Esophagus muscularis mucosa (tissue), 4 donors: ENCODE measurements at regions not wholly inside any gene's neighbourhood (a gene's known extent, or its start where the extent isn't known, plus 50 kb on each side); places are given as distances from the start of the nearest gene placed in this dataset.

Experiments used
- DNase-seq: peaks from one replicate; pipeline ENCODE4 v3.0.0-alpha.2; 2017; ENCODE audit errors: extremely low spot score
- H3K27ac ChIP-seq, 4 donors: fragments of 200-600 bp; sonication (generic); replicated peaks in 1 of 4; 1 replicate in 3 of 4; 2 replicates in 1 of 4; pipeline ENCODE4 v1.5.1; 2016 to 2019; ENCODE audit warnings: mild to moderate bottlenecking in 1 of 4
- H3K27me3 ChIP-seq, 4 donors: fragments of 200-600 bp; sonication (generic); one replicate each; pipeline versions ENCODE4 v1.5.1 to v1.6.0; 2016 to 2019
- H3K36me3 ChIP-seq, 4 donors: fragments of 200-600 bp; sonication (generic); one replicate each; pipeline ENCODE4 v1.5.1; 2016 to 2019
- H3K4me1 ChIP-seq, 4 donors: fragments of 200-600 bp; sonication (generic); one replicate each; pipeline ENCODE4 v1.5.1; 2016 to 2019
- H3K4me3 ChIP-seq, 4 donors: fragments of 200-600 bp; sonication (generic); 1 replicate in 2 of 4; 2 replicates in 2 of 4; pipeline ENCODE4 v1.5.1; 2016 to 2019; ENCODE audit warnings: mild to moderate bottlenecking in 4 of 4, moderate library complexity in 1 of 4
- H3K9me3 ChIP-seq, 4 donors: fragments of 200-600 bp; sonication (generic); 1 replicate in 3 of 4; 2 replicates in 1 of 4; pipeline ENCODE4 v1.5.1; 2016 to 2019
- EP300 ChIP-seq: sonication (generic); formaldehyde crosslinking; IDR thresholded peaks from one replicate; pipeline ENCODE4 v1.6.1; 2017; ENCODE audit warnings: antibody characterized with exemption
- POLR2A ChIP-seq: fragments of 450-650 bp; IDR thresholded peaks from one replicate; pipeline ENCODE4 v1.6.1; 2017; ENCODE audit warnings: antibody characterized with exemption, moderate library complexity, mild to moderate bottlenecking, low read depth
- POLR2AphosphoS5 ChIP-seq, 2 donors: sonication (generic); formaldehyde crosslinking; IDR thresholded peaks; one replicate each; pipeline ENCODE4 v1.6.1; 2017; ENCODE audit warnings: antibody characterized with exemption in 2 of 2
- WGBS: methylation state at CpG from one replicate; pipeline ENCODE4 v1.1.5; 2018; 5-methylcytosine and 5-hydroxymethylcytosine counted together
- intact Hi-C: fragments of 100-400 bp; cut with DNase I; formaldehyde crosslinking; loops from one replicate; pipeline ENCODE4 v1.15.1; 2023
- TF ChIP-seq, protein P1 (sequence below), 3 experiments: fragments of 200-600 bp in 2 of 3; fragments of 450-650 bp in 1 of 3; sonication (generic) in 2 of 3; IDR thresholded peaks; one replicate each; pipeline ENCODE4 v1.5.1; 2017 to 2019; ENCODE audit warnings: antibody characterized with exemption in 3 of 3, mild to moderate bottlenecking in 2 of 3, moderate library complexity in 1 of 3

DNA sequence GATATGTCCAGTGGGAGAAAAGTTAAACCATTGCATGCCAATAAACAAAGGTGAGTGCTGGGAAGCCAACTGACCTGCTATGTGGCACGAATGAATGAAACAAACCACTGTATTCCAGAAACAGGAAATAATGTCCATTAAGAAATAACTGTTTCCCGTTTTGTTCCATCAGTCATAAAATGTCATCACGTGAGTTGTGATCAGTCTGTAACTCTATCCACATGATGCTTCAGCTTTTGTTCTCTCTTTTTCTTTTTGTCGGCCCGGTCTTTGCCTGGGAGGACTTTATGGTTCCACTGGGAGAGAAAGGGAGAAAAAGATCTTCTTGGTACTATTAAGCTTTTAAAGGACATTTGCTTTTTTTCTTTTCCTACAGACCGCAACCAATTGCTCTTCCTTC is 179.9 kb downstream of the TGFB2 start:
- 70% methylated on average over 6 of the region's 6 CpGs for WGBS

DNA sequence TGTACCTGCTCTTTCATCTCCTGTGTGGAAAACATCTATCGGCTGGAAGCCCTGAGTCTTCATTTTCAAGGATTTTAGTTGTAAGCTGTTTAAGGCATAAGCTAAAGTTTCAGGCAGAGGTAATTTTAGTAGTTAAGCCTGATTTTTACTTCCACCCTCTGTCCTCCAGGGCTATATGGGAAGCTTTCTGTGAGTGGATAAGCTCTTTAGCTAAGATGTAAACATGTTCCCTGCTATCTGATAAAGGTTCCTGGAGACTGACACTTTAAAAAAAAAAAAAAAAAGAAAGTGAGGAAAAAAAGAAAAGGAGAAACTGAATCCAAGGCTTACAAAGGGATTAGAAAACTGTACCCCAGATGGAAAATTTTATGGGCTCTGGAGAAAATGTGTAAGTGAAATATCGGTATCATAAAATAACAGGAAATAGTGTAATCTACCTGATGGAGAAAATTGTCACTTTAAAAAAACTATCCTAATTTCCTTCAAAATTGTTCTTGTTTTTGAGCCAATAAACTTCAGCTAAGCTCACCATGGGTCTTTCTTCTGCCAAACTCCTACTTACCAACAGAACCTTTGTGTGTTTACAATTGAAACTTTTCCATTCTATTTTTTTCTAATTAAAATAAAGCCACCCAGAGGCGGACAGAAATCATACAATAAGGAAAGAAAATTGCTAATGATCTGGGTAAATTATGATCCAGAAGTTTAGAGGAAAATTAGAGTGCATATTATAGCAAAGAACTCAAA is 180.5 kb downstream of the TGFB2 start:
- WGBS = 85% methylated on average over 3 of the region's 3 CpGs
- Histone ChIP-seq H3K4me3 (no peak overlapping the region), H3K27me3 (no peaks in the 10 kb centered on the region), H3K36me3 (no peaks in the 10 kb centered on the region), H3K4me1 (no peaks in the 10 kb centered on the region), H3K9me3 (no peaks in the 10 kb centered on the region), H3K27ac (no peak overlapping the region)
- no peak for DNase-seq
- intact Hi-C loops = no loop called here
- TF ChIP-seq POLR2AphosphoS5 (IDR thresholded peaks at IDR 0.05) (no peak), POLR2A (no peak)
- TF ChIP-seq, protein P1, sequence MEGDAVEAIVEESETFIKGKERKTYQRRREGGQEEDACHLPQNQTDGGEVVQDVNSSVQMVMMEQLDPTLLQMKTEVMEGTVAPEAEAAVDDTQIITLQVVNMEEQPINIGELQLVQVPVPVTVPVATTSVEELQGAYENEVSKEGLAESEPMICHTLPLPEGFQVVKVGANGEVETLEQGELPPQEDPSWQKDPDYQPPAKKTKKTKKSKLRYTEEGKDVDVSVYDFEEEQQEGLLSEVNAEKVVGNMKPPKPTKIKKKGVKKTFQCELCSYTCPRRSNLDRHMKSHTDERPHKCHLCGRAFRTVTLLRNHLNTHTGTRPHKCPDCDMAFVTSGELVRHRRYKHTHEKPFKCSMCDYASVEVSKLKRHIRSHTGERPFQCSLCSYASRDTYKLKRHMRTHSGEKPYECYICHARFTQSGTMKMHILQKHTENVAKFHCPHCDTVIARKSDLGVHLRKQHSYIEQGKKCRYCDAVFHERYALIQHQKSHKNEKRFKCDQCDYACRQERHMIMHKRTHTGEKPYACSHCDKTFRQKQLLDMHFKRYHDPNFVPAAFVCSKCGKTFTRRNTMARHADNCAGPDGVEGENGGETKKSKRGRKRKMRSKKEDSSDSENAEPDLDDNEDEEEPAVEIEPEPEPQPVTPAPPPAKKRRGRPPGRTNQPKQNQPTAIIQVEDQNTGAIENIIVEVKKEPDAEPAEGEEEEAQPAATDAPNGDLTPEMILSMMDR (IDR thresholded peaks at IDR 0.05) = no peak

More for the DNA sequence above, 179.9 kb downstream of the TGFB2 start:
- Histone ChIP-seq H3K4me1 (no peaks in the 10 kb centered on the region), H3K9me3 (no peaks in the 10 kb centered on the region), H3K36me3 (no peaks in the 10 kb centered on the region), H3K4me3 (no peak overlapping the region), H3K27ac (no peak overlapping the region), H3K27me3 (no peaks in the 10 kb centered on the region)
- intact Hi-C loops = no loop called here
- DNase-seq = no peak
- TF ChIP-seq POLR2AphosphoS5 (IDR thresholded peaks at IDR 0.05) (no peak), EP300 (no peak), POLR2A (no peak)
- TF ChIP-seq, protein P1 (IDR thresholded peaks at IDR 0.05) = no peak

GRCh38 chr1:218526198-218526580 is 181.1 kb downstream of the TGFB2 start:
- WGBS = 94% methylated on average over 1 of the region's 1 CpG
- no peak for DNase-seq
- TF ChIP-seq POLR2AphosphoS5 (IDR thresholded peaks at IDR 0.05) (no peak), EP300 (no peak)
- TF ChIP-seq, protein P1 (IDR thresholded peaks at IDR 0.05) = no peak
- no peaks in the 10 kb centered on the region for H3K4me1 ChIP-seq
- H3K27ac ChIP-seq = no peak overlapping the region
- no peaks in the 10 kb centered on the region for H3K36me3 ChIP-seq
- no peaks in the 10 kb centered on the region for H3K9me3 ChIP-seq
- H3K27me3 ChIP-seq = no peaks in the 10 kb centered on the region
- H3K4me3 ChIP-seq = no peak overlapping the region
- intact Hi-C loops = no loop called here

- Histone ChIP-seq H3K9me3 (no peaks in the 10 kb centered on the region), H3K27me3 (no peaks in the 10 kb centered on the region), H3K4me3 (no peak overlapping the region), H3K4me1 (no peaks in the 10 kb centered on the region), H3K36me3 (no peaks in the 10 kb centered on the region), H3K27ac (no peak overlapping the region)
- TF ChIP-seq POLR2AphosphoS5 (IDR thresholded peaks at IDR 0.05) (no peak), EP300 (no peak), POLR2A (no peak)
- TF ChIP-seq, protein P1 (IDR thresholded peaks at IDR 0.05) = no peak
- intact Hi-C loops = no loop called here
- WGBS = 96% methylated on average over 3 of the region's 3 CpGs
- no peak for DNase-seq
These were observed 182.6 kb downstream of the TGFB2 start for GRCh38 chr1:218527737-218528136.
